ENCODE measurements at regions not wholly inside any gene's neighbourhood (a gene's known extent, or its start where the extent isn't known, plus 50 kb on each side); places are given as distances from the start of the nearest gene placed in this dataset.

- TF ChIP-seq CTCF (IDR thresholded peaks at IDR 0.05; ENCODE audit: control extremely low read depth in 1 of 3, insufficient read depth in 1 of 3, low read depth in 1 of 3, low read length in 3 of 3), result no peak
- no peak for TF ChIP-seq ZNF274 (IDR thresholded peaks at IDR 0.05; ENCODE audit: borderline replicate concordance, extremely low read depth, low read length)
- no peak for TF ChIP-seq FOSL1 (IDR thresholded peaks at IDR 0.05; ENCODE audit: insufficient read depth, low read depth, low read length)
- no peak for TF ChIP-seq GTF2F1 (IDR thresholded peaks at IDR 0.05; ENCODE audit: borderline replicate concordance, low read depth, low read length)
These were observed 202.7 kb downstream of the MAFB start (continued) for GRCh38 chr20:40486297-40486696.
